Chondrocyte (in vitro differentiated cells): ENCODE measurements at regions not wholly inside any gene's neighbourhood (a gene's known extent, or its start where the extent isn't known, plus 50 kb on each side); places are given as distances from the start of the nearest gene placed in this dataset.

Experiments
- DNase-seq: peaks from one replicate; pipeline ENCODE4 v3.0.0; 2021; ENCODE audit warnings: mixed read lengths, low spot score
- H3K27ac Mint-ChIP-seq: one replicate; pipeline ENCODE4 v1.8.0; 2021; ENCODE audit warnings: mild to moderate bottlenecking, moderate library complexity, mixed read lengths; ENCODE audit not compliant: unreplicated experiment
- H3K27me3 Mint-ChIP-seq: 2 replicates; pipeline ENCODE4 v1.8.0; 2021; ENCODE audit warnings: low read depth, mixed read lengths
- H3K36me3 Mint-ChIP-seq: 2 replicates; pipeline ENCODE4 v1.8.0; 2021; ENCODE audit warnings: low read depth, mixed read lengths
- H3K4me1 Mint-ChIP-seq: 2 replicates; pipeline ENCODE4 v1.8.0; 2021; ENCODE audit warnings: low read depth, mild to moderate bottlenecking, mixed read lengths
- H3K4me3 Mint-ChIP-seq: one replicate; pipeline ENCODE4 v1.8.0; 2021; ENCODE audit warnings: mild to moderate bottlenecking, moderate library complexity, mixed read lengths; ENCODE audit not compliant: unreplicated experiment
- H3K9me3 Mint-ChIP-seq: 2 replicates; pipeline ENCODE4 v1.8.0; 2021; ENCODE audit warnings: low read depth, mixed read lengths
- TF ChIP-seq, protein P1 (sequence below): fragments of 200-600 bp; sonication (generic); IDR thresholded peaks from 2 replicates; pipeline ENCODE4 v1.5.0; 2021; ENCODE audit warnings: antibody characterized with exemption, mild to moderate bottlenecking, moderate library complexity

DNA sequence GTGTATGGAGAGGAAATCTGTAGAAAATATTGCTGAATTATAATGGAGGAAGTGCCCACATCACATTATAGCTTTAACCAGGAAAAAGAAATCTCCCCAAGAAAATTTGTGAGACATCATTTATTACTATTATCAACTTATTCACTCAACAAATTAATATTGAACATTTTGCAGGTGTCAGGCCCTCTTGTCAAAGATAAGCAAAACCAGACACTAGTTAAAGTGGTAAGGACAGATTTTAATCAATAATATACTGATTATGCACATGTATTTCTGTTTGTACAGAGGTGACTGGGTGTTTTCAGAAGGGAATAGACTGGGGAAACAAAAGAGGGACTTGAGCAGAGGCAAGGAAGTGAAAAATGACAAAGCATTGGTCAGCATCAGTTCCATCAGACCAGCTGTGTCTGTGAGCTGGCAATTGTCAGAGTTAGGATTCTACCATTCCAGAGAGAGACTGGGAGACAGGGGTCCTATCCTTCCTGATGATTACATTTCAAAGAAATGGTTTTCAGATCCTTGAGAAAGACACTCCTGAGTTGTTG, 519.2 kb downstream of the UTRN start:
- TF ChIP-seq, protein P1, sequence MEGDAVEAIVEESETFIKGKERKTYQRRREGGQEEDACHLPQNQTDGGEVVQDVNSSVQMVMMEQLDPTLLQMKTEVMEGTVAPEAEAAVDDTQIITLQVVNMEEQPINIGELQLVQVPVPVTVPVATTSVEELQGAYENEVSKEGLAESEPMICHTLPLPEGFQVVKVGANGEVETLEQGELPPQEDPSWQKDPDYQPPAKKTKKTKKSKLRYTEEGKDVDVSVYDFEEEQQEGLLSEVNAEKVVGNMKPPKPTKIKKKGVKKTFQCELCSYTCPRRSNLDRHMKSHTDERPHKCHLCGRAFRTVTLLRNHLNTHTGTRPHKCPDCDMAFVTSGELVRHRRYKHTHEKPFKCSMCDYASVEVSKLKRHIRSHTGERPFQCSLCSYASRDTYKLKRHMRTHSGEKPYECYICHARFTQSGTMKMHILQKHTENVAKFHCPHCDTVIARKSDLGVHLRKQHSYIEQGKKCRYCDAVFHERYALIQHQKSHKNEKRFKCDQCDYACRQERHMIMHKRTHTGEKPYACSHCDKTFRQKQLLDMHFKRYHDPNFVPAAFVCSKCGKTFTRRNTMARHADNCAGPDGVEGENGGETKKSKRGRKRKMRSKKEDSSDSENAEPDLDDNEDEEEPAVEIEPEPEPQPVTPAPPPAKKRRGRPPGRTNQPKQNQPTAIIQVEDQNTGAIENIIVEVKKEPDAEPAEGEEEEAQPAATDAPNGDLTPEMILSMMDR, result no peak
- H3K27ac Mint-ChIP-seq, result no peak overlapping the region

DNA sequence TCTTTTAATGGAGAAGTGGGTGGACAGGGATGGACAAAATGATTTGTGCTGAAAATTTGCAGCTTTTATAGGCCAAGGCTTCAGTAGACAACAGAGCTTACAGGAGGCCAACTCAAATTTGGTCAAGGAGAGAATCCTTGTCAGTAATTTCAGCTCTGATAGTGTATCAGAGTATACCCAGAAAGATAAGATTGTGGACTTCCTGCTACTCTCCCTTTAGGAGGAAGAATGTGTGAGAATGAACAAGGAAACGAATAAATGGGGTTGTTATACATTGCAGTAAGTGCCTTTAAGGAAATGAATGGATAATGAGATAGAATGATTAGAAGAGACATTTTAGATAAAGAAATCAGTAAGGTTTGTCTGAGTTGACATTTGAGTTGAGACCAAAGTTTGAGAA, 519.9 kb downstream of the UTRN start:
- H3K27ac Mint-ChIP-seq, result no peak overlapping the region
- H3K27me3 Mint-ChIP-seq, result no peaks in the 10 kb centered on the region

More for the DNA sequence above, 519.2 kb downstream of the UTRN start:
- peaks cover 8% of the 10 kb centered on the region for H3K36me3 Mint-ChIP-seq
- no peak for DNase-seq
- no peaks in the 10 kb centered on the region for H3K9me3 Mint-ChIP-seq
- H3K4me1 Mint-ChIP-seq, result no peaks in the 10 kb centered on the region
- H3K4me3 Mint-ChIP-seq, result no peak overlapping the region
- H3K27me3 Mint-ChIP-seq, result no peaks in the 10 kb centered on the region

DNA sequence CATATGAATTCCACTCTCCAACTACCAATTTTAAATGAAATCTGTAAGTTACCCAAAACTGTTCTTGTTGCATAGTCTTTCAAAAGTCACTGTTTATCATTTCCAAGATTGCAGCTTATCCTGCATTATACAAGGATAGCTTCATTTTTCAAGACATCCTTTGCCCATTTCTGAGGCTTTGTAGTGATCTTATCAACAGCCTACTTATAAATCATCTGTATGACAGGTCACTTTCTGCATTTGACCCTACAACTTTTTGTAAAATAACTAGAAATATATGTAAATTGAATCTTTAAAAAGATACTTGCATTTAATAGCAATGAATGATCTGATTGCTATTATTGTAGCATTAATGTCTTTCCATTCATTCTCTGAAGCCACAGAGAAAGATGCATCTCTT, 521.1 kb downstream of the UTRN start:
- no peak overlapping the region for H3K27ac Mint-ChIP-seq
- no peaks in the 10 kb centered on the region for H3K4me1 Mint-ChIP-seq
- H3K27me3 Mint-ChIP-seq, result no peaks in the 10 kb centered on the region
- DNase-seq, result no peak
- TF ChIP-seq, protein P1, result no peak
- H3K4me3 Mint-ChIP-seq, result no peak overlapping the region
- no peaks in the 10 kb centered on the region for H3K9me3 Mint-ChIP-seq
- peaks cover 14% of the 10 kb centered on the region for H3K36me3 Mint-ChIP-seq

More for the DNA sequence above, 519.9 kb downstream of the UTRN start:
- Mint-ChIP-seq H3K4me1 (no peaks in the 10 kb centered on the region), H3K4me3 (no peak overlapping the region), H3K36me3 (peaks cover 10% of the 10 kb centered on the region), H3K9me3 (no peaks in the 10 kb centered on the region)
- DNase-seq, result no peak
- TF ChIP-seq, protein P1, result no peak

DNA sequence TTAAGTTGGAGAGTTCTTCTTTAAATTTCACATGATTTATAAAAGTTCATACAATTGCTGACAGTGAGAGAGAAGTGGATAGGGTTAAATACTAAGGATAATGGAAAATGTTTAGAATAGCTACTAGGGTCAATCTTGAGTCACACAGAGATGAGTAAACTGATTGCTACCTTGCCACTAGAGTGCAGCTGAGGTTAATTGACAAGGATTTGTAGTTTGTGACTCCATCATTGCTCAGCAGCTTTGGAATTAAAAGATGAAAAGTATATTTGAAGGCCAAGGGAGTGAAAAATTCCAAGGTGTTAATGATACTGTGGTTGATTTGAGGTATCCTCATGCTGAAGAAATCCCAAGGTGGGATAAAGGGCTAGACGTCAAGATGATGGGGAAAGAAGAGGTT, 524.0 kb downstream of the UTRN start:
- Mint-ChIP-seq H3K36me3 (peaks cover 21% of the 10 kb centered on the region), H3K27ac (no peak overlapping the region), H3K4me1 (no peaks in the 10 kb centered on the region), H3K9me3 (no peaks in the 10 kb centered on the region), H3K4me3 (no peak overlapping the region), H3K27me3 (no peaks in the 10 kb centered on the region)
- TF ChIP-seq, protein P1, result no peak
- no peak for DNase-seq

DNA sequence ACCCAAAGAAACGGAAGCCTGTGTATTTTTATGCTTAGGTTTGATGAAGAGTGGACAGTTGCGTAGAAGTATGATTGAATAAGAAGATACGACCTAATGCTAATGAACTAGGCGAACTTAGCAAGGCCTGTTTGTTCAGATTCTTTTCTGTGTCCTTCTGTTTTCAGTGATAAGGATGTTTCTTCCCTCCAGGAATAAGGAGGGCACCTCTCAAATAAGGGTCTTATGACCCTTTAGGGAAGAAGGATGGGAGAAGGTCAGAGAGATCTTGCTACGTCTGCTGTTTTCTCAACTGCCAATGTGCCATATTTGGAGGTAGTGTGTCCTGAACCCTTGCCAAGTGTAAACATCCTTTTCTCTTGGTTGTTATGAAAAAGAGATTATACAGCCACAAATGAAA, 524.8 kb downstream of the UTRN start:
- TF ChIP-seq, protein P1, result no peak
- H3K4me1 Mint-ChIP-seq, result no peaks in the 10 kb centered on the region
- no peak overlapping the region for H3K27ac Mint-ChIP-seq
- no peak overlapping the region for H3K4me3 Mint-ChIP-seq
- no peaks in the 10 kb centered on the region for H3K27me3 Mint-ChIP-seq
- no peak for DNase-seq
- H3K36me3 Mint-ChIP-seq, result peaks cover 20% of the 10 kb centered on the region
- H3K9me3 Mint-ChIP-seq, result no peaks in the 10 kb centered on the region
